ENCODE measurements at regions not wholly inside any gene's neighbourhood (a gene's known extent, or its start where the extent isn't known, plus 50 kb on each side); places are given as distances from the start of the nearest gene placed in this dataset.
A peak's percentile ranks its signal among the peaks of the same experiment; 100 is the strongest.
"Not testable (repeated sequence)": the region's sequence is repeated elsewhere in the genome, so short reads cannot be mapped to it uniquely, and the experiment has no call there.

DNA sequence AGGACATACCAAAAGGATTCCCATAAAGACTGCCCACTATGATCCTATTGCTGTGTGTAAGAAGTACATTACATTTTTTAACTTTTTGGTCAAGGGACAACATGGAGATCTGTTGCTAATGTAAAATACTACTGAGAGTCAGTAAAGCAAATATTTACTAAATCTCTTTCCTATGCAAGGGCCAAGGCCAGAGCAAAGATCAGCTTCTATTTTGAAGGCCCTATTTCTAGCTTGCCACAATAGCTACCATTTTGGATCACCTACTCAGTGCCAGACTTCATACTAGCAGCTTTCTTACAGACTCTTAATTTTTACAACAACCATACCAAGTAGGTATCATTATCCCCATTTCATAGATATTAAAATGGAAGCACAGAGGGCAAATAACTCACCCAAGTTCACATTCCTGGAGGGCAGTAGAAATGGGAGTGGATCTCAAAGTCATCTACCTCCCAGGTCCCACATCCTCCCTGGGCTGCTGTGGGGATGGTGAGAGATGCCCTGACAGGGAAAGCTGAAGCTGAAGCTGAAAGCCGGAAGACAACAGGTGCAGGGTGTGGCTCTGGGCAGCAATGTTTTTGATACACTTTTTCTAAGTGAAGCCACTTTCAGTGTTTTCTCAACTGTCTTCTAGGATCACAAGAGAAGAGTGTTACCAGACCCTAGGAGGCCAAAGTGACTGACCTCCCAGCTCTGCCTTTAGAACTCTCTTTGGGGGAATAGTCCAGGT is 321.2 kb downstream of the UBE3D start:
- DNase-seq: no peak

DNA sequence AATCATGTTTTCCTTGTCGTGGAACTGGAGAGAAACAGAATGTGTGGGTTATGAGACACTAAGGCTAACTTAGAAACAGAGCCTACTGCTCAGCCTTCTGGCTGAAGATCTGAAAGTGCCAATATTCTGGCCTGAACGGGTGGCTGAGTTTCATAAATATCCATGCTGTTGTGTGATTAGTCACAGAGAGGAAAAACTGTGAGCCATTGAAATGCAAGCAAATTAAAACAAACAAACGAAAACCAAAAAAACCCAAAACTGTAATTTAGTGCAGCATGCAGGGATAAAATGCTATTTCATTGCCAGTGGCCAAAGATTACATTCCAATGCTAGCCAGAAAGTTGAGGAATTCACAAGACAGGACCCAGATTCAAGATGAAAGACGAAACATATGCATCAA is 315.1 kb downstream of the UBE3D start:
- DNase-seq: no peak

GRCh38 chr6:82751718-82752117 is 313.9 kb downstream of the UBE3D start:
- no peak for DNase-seq

- no peak for DNase-seq
Observed at GRCh38 chr6:82761674-82762345, 303.8 kb downstream of the UBE3D start.

DNA sequence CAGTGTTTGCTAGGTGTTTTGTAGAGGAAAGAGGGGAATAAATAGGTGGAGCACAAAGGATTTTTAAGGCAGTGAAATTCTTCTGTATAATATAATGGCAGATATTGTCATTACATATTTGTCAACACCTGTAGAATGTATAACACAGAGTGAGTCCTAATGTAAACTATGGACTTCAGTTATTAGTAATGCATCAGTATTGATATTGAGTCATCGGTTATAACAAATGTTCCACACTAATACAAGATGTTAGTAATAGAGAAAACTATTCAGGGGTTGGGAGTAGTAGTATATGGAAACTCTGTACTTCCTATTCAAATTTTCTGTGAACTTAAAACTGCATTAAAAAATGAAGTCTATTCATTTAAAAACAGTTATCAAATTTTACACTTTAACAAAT is 299.2 kb downstream of the UBE3D start:
- no peak for DNase-seq

GRCh38 chr6:82767037-82767436 is 298.6 kb downstream of the UBE3D start:
- no peak for DNase-seq

DNA sequence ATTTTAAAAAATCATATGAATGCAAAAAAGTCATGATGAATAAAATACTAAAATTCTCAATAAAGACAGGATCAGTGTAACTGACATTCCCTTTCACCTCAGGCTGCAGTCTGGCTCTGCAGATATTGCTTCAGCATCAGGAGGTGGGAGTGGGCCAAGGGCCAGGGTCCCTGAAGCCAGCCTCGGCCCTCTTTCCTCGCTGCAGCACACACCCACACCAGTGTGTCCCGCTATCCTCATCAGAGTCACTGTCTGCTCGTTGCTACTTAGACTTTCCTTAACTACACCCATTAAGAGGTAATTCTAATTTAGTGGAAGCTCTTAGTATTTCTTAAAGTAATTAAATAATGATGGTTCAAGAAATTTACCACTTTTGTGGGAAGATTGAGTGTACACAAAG is 298.2 kb downstream of the UBE3D start:
- DNase-seq: no peak

DNA sequence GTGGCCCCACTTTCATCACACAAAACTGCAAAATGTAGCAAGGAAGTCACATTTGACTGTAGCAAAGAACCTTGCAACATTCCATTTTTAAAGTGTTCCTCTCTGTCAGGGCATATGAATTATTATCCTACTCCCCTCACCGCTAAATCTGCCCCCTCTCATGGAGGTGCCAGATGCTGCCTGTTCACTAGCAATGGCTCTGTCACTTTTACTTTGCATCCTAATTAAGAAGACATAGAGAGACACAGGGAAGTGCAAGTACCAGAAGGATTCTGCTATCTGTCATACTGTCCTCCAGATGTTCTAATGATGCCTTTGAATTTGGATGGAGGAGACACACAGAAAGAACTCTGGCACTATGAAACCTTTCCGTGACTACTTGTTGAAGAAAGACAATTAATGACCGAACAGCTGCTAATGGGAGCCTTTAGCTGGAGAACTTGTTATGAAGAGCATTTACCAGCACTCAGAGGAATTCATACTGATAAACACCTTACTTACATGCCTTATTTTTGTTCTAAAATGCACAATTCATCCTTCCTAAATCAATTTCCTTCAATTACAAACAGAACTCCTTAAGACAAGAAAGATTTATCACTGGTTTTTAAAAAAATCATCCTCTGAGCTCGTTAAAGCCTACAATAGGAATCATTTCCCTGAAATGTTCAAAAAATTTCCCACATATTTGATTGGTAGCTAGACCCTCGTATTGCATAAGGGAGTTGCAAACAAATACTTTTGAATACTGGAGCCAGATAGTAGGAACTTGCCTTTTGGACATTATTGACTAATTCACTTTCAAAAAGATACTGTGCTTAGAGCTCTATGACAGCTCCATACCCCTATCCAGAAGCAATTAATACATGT is 292.6 kb downstream of the UBE3D start:
- no peak for DNase-seq

DNA sequence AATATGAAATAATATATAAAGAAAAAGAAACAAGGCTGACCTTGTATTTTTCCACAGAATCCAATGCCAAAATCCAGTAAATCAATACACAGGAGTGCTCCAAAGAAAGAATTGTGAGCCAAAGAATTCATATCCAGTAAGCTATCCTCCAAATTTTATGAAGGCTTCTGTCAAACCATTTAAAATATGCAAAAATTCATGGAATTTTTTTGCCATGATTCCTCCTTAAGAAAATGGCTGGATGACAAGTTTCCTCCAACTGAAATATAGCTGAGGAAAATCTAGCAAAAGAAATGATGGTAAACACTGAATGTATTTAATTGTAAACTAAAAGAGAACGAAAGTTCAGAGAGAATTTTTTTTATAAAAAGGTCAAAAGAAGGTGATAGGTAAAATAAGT is 290.3 kb downstream of the UBE3D start:
- DNase-seq: no peak

GRCh38 chr6:82775981-82776380 is 289.7 kb downstream of the UBE3D start:
- no peak for DNase-seq

DNA sequence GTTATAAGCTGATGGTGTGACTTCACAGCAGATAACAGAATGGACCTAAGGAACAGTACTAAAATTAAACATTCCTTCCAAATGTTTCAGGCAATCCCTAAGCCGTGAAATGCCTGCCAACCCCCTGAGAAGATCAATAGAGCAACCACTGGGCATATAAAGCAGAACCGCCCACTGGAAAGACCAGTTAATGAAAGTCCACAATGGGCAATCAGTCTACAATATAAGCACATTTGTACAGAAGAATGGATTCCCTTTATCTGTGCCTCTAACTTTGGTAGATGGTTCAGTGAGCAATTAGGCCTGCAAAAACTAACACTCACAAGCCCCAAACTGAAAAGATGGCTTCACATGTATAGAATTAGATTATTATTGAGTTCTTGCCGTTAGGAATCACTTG is 286.6 kb downstream of the UBE3D start:
- no peak for DNase-seq

DNA sequence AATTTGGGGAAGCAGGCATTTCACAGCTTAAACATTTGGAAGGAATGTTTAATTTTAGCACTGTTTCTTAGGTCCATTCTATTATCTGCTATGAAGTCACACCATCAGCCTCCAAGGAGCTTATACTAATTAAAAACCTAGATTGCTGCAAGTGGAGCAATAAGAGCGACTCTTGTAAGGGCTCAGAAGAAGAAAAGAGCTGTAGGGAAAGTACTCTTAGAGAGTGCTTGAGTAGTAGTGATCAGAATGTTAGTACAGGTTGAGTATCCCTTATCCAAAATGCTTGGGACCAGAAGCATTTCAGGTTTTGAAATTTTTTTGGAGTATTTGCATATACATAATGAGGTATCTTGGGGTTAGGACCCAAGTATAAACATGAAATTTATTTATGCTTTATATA is 285.3 kb downstream of the UBE3D start:
- DNase-seq: no peak

- no peak for DNase-seq
Observed at GRCh38 chr6:82781620-82782204, 283.9 kb downstream of the UBE3D start.

DNA sequence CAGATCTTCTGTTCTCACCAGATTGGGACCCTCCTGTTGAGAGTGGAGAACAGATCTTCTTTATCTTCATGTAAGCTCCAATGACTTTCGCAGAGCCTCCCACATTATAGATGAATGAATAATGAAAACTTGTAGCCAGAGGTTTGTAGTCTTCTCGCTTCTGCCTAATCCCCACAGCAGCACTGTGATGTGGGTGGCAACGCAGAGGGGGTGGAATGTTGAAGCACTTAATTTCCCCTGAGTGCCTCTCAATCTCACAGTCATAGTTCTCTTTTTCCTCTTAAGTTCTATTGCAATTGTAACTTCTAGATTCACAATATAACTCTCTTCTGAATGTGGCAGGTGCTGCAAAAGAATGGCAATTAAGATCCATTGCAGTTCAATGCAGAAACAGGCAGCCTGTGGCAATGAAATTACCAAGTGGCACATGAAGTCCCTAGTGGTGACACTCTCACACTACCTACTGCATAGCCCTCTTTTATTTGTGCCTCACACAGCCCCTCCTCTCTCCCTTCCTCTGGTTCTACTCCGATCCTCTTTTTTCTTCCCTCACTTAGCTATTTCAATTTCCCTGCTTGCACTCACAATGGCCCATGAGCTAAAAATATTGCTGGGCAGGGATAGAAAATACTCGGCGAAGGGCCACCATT is 281.9 kb downstream of the UBE3D start:
- peak; percentile 1 for DNase-seq

- no peak for DNase-seq
Observed at GRCh38 chr6:82785206-82785605, 280.4 kb downstream of the UBE3D start.

DNA sequence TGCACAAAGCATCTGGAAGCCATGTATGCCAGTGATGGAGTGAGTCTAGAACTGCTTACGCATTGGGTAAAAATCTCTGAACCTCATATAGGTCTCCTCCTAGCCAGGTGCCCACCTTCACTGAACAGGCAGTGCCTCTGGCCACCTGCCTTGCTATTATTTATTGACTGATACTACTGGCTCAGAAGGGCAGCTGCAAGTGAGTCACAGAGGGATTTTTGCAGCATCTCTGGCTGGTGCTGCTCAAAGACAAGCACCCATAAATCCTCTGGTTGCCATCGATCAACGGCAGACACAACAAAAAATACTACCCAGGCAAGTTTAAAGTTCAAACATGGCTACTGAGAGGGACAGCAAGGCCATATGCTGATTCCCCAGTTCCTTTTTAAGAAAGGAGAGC is 279.4 kb downstream of the UBE3D start:
- DNase-seq: no peak

DNA sequence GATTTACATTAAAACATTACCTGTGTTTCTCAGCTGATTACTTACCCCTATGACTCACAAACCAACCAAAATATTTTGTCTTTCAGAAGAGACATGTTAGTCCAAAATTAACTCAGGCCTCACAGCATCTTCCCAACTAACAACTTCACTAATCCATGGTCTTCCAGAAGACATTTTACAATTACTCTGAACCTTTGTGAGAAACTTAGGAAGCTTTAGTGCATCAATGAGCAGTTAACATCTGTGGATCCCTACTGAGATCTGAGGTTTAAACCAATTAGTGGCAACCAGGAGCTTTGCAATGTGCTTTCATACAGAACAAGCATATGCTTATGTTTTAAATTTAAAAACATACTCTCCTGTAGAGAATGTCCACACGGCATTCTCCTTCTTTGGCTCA is 269.7 kb downstream of the UBE3D start:
- no peak for DNase-seq

GRCh38 chr6:82801083-82801482 is 264.6 kb downstream of the UBE3D start:
- DNase-seq: no peak

- DNase-seq: not testable (repeated sequence)
Observed at GRCh38 chr6:82816243-82816642, 249.4 kb downstream of the UBE3D start.

- no peak for DNase-seq
Observed at GRCh38 chr6:82818727-82819126, 246.9 kb downstream of the UBE3D start.

- DNase-seq: no peak
Observed at GRCh38 chr6:82823361-82823760, 242.3 kb downstream of the UBE3D start.

- no peak for DNase-seq
Observed at GRCh38 chr6:82832811-82833210, 232.8 kb downstream of the UBE3D start.

DNA sequence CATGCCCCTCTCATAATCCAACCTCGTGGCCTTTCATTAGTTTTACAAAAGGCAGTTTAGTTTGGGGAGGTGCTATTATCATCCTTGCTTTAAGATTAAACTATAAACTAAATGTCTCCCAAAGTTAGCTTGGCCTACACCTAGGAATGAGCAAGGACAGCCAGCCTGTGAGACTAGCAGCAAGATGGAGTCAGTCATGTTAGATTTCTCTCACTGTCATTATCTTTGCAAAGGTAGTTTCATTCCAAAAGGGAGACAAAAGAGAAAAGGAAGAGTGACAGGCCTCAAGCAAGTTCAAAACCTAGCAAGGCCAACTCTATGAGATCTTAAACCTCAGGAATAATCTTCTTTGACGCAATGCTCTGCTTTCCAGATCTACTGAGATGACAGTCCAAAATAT is 232.2 kb downstream of the UBE3D start:
- no peak for DNase-seq

All from hematopoietic multipotent progenitor cell treated with erythropoietin and hydrocortisone succinate and interleukin-3 and kit ligand, for 6 days (in vitro differentiated cells).